ENCODE measurements at regions not wholly inside any gene's neighbourhood (a gene's known extent, or its start where the extent isn't known, plus 50 kb on each side); places are given as distances from the start of the nearest gene placed in this dataset.
"Not testable (repeated sequence)": the region's sequence is repeated elsewhere in the genome, so short reads cannot be mapped to it uniquely, and the experiment has no call there.

DNA sequence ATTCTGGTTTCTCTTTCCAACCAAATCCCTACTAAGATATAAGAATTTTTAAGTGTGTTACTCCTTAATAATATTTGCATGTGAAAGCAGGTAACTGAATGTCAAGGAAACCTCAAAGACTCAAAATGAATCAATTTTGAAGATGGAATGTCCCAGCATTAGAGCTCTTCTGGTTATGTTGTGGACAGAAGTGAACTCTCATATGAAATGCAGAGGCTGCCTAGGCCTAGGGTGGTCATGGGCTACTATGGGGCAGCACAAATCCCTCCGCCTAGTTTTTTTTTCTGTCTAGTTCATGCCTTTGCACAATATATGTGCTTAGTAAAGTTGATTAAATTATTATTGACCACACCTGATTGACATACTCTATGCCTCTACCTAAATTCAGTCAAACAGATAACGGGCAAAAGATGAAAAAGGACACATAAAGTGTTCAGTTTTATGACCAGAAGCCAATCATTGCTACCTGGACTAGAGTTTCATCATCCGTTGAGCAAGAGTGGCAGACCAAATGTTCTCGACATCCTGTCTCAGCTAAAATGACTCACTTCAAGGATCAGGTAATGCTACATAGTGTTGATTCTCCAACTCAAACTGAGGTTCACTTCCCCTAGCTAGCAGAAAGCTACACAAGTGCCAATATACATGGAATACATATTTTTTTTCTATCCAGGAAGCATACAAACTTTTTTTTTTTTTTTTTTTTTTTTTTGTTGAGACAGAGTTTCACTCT lies 1211.4 kb downstream of the VRK1 start:
- DNase-seq (ENCODE audit: low read depth, low spot score), result no peak

DNA sequence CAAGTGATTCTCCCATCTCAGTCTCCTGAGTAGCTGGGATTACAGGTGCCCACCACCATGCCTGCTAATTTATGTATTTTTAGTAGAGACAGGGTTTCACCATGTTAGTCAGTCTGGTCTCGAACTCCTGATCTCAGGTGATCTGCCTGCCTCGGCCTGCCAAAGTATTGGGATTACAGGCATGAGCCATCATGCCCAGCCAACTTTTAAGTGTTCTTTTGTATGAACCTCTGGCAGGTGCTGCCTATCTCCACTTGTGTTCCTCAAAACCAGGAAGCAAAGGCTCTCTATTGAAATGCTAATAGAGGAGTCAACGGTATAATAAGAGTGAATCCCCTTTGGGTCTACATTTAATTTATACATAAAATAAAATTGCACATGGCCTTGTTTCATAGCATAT lies 1212.0 kb downstream of the VRK1 start:
- not testable (repeated sequence) for DNase-seq (ENCODE audit: low read depth, low spot score)

DNA sequence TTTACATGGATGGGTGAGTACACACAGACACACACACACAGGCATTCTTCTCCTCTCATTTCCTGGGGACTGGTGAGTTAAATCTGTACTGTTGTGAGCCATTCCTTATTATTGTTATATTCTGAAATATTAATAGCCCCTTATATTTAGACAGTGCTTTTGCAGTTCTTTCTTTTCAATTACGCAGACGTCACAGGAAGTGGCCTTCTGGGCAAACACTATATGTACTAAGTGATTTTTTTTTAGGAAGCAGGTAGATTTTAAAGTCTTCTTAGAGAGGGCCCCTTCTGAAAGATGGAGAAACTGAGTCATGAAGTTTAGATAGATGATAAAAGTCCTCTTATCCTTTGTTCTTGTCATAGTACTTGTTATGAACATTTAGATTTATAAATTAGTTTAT lies 1213.6 kb downstream of the VRK1 start:
- DNase-seq (ENCODE audit: low read depth, low spot score), result no peak

DNA sequence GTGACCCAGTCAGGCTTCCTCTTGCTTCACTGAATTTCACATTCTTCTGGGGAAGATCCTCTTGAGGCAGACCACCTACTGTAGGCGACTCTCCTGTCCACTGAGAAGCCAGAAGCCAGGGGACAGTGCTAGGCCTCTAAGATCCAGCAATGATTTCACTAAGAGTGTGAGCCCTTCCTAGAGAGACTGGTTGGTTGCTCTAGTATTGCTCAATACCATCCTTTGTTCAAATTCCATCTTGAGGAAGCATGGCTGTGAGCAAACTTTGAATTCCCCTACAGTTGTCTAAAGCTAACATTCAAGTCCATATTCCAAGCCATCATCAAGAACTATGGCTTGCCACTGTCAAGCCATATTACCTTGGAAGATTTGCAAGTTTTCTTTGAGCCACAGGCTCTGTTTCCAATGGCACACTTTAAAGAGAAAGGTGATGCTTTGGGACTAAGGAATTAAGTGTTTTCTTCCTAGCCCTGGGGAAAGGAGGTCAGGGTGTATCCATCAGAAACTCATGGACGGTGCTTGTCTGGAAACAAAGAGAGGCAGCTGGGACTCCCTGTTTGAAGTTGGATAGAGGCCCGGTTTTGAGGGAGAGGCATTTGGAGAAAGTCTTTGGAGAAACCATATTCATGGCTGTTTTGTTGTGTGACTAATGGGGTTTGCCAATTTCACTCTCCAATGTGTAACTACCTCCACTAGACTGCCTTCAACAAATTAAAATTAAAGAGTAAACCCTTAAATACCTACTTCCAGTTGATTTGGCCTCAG lies 1217.9 kb downstream of the VRK1 start:
- DNase-seq (ENCODE audit: low read depth, low spot score), result no peak

- no peak for DNase-seq (ENCODE audit: low read depth, low spot score)
Measured at GRCh38 chr14:98015921-98016320, 1218.7 kb downstream of the VRK1 start.

DNA sequence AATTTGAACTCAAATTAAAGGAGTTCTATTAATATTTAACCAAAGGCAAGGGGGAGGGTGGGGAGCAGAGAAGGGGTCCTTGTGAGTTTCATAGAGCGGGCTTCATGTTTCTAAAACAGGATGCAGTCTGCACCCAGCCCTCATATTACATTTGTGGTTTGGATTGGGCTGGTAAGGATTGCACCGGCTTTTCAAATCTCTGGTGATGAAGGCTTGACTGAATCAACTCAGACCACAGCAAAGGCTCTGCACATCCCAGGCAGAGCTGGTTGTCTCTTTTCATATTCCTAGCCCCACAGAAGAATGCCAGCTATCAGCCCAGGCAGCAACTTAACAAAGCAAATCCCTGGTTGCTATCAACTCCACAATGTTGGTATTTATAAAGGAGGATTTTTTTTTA lies 1221.4 kb downstream of the VRK1 start:
- no peak for DNase-seq (ENCODE audit: low read depth, low spot score)

DNA sequence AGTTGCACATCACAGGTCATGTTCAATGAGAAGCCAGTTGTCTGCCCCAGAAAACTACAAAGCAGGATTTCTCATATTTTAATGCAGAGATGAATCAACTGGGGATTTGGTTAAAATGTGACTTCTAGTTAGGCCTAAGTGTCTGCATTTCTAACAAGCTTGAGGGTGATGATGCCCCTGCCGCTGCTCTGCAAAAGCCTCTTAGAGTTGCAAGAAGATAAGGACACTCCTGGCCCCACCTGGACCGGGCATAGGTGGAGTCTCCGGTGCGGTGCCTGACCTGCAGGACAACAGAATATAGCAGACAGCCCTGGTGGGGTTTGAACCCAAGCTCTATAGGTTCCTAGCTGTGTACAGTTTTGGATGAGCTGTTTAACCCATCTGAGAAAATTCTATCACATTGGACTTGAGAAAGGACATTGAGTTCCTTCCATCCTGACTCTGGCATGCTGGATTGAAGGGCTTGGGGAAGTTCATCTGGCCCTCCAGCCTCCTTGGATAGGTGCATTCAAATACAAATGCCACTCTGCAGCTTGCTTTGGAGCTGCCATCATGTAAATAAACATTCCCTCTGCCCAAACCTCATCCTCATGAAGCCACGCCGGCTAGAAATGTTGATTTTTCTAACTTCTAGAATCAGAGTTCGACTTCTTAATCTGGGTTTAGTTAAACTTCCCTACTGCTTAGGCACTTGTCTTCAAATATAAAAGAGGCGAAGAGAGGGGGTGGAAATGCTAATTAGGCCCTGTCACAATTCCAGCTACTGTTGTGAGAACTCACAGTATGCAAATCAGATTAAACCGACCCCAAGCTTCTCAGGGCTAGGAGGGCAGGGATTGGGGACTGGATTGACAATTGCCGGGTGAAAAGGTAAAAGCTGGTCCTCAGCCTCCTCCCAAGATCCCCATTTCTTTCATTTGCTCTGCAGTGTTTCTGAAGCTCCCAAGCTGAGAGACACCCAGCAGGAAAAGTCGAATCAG lies 1225.6 kb downstream of the VRK1 start:
- DNase-seq (ENCODE audit: low read depth, low spot score), result no peak

DNA sequence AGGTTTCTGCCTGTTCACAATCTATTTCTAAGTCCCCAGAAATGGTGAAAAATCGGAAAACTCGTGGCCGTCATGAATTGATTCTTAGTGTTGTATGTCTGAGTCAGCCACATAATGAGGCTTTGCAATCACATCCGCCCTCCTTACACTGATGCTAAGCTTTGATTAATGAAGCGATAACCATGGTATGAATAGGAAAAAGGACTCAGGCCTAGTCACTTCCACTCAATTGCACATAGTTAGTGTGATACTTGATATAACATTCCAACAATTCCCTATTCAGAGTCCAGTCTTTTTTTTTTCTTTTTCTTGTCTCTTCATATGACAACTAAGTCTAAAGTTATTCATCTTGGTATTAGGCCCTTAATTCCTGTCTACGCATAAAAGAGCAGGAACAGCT lies 1231.0 kb downstream of the VRK1 start:
- no peak for DNase-seq (ENCODE audit: low read depth, low spot score)

GRCh38 chr14:98035396-98035795 lies 1236.6 kb downstream of the BCL11B start:
- DNase-seq (ENCODE audit: low read depth, low spot score), result no peak

GRCh38 chr14:98037831-98038230 lies 1234.2 kb downstream of the BCL11B start:
- DNase-seq (ENCODE audit: low read depth, low spot score), result no peak

GRCh38 chr14:98056946-98057345 lies 1215.1 kb downstream of the BCL11B start:
- DNase-seq (ENCODE audit: low read depth, low spot score), result no peak

DNA sequence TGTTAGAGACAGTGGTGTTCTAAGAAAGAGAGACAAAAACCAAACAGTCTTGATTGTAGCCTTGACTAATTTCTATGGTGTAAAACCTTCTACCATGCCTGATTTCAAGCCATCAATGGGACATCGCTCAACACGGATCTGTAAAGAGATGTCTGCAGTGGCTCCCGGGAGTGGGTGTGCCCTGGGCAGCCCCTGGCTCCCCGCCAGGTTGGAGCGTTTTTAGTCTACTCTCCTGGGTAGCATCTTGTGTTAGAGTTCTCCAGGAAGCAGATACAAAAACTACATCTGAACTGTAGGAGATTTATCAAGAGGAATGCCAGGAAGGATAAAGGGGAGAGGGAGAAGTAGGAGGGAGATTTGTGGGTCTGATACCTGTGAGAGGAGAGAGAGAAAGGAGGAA lies 1212.9 kb downstream of the BCL11B start:
- no peak for DNase-seq (ENCODE audit: low read depth, low spot score)

DNA sequence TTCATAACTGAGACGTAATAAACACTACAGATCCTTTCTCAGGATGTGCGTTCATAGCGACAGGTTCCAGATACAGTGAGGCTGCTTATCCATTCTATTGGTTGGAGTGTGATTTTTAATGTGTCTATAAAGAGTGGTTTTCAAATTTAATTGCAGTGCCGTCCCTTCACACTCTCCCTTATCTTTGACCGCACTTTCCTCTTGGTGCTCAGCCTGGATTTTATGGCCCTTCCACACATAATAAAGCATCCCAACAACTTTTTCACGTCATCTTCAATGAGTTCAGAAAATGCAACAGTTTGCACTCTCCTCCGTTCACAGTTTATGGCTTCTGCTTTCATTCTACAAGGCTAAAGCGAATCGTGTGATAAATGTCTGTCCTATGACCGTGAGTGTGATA lies 1209.9 kb downstream of the BCL11B start:
- DNase-seq (ENCODE audit: low read depth, low spot score), result no peak

- DNase-seq (ENCODE audit: low read depth, low spot score), result no peak
Measured at GRCh38 chr14:98069712-98070171, 1202.3 kb downstream of the BCL11B start.

DNA sequence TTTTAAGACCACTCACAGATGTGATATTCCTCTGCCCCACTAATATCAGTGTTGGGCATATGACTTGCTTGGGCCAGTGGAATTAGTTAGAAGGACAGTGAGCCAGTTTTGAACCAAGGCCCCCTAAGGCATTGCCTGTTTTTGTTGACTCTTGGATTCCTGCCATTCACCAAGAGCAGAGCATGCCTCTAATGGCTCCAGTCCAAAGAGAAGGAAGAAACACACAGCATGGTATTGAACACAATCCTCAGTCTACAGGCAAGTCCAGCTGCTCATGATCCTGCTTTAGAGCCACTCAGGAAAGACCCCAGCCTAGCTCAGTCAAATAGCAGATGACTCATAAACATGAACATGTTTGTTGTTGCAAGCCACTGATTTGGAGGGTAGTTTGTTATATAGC lies 1201.5 kb downstream of the BCL11B start:
- no peak for DNase-seq (ENCODE audit: low read depth, low spot score)

- no peak for DNase-seq (ENCODE audit: low read depth, low spot score)
Measured at GRCh38 chr14:98074111-98074510, 1197.9 kb downstream of the BCL11B start.

DNA sequence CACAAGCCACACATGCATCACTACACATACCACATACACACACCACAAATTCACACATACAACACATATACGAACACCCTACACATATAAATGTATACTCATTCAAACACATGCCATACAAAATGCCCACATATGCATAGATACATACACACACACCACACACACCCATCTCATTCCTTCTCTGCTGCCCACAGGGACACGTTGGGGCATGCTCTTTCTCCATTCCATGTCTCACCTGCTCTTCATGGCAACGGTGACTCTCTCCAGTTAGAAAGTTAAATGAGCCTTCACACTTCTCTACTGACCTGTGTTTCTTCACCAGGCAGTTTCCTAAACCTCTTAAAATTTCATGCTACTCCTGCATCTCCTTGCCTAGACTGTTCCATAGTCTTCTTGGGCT lies 1194.8 kb downstream of the BCL11B start:
- DNase-seq (ENCODE audit: low read depth, low spot score), result no peak

GRCh38 chr14:98082833-98083232 lies 1189.2 kb downstream of the BCL11B start:
- DNase-seq (ENCODE audit: low read depth, low spot score), result no peak

GRCh38 chr14:98085751-98086150 lies 1186.2 kb downstream of the BCL11B start:
- no peak for DNase-seq (ENCODE audit: low read depth, low spot score)

- no peak for DNase-seq (ENCODE audit: low read depth, low spot score)
Measured at GRCh38 chr14:98093111-98093510, 1178.9 kb downstream of the BCL11B start.

DNA sequence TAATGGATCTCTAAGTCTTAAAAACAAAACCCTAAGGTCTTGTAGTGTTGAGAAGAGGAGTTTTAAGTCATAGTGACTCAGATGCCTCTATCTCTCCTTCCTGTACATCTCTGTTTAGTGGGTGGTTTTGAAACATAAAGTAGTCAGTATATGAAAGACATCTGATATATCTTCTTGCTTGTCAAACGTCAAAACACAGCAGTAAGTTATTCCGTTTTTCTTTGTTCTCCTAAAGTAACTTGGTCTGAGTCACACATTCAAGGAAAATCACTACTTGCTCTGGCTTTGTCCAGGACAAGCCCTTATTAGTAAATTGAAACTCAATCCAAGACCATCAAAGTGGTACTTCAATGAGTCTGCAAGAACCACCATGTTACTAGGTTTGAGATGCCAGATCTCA lies 1172.5 kb downstream of the BCL11B start:
- no peak for DNase-seq (ENCODE audit: low read depth, low spot score)

GRCh38 chr14:98101323-98101722 lies 1170.7 kb downstream of the BCL11B start:
- DNase-seq (ENCODE audit: low read depth, low spot score), result no peak
